IMR-90 (cell line): ENCODE measurements at regions not wholly inside any gene's neighbourhood (a gene's known extent, or its start where the extent isn't known, plus 50 kb on each side); places are given as distances from the start of the nearest gene placed in this dataset.

Source experiments
- ATAC-seq: fragments of 200-7000 bp; cut with Tn5 transposase; 2 replicates; pipeline ENCODE4 v1.9.1; 2020; ENCODE audit warnings: low read depth, mild to moderate bottlenecking, moderate library complexity
- BruUV-seq: library from RNA; stranded (reverse); fragments of 400-500 nt; replicated peaks from 2 replicates; lab custom pipeline; 2021; lab: Mats Ljungman, UMichigan
- CTCF ChIA-PET: fragments of 300-600 bp; formaldehyde crosslinking; extraction: SDS; loops from one replicate; lab custom pipeline; 2021; ENCODE audit warnings: antibody characterized with exemption; lab: Yijun Ruan, JAX
- POLR2A ChIA-PET: fragments of 300-600 bp; sonication (Branson Sonifier 250); formaldehyde crosslinking; loops from one replicate; lab custom pipeline; 2022; ENCODE audit warnings: antibody characterized with exemption; ENCODE audit not compliant: unreplicated experiment; lab: Charles Lee
- DNase-seq: peaks from one replicate; pipeline ENCODE4 v3.0.0; 2013
- H2AFZ ChIP-seq: replicated peaks from 2 replicates; pipeline ENCODE3; 2013; ENCODE audit warnings: low read length, mild to moderate bottlenecking; ENCODE audit not compliant: poor library complexity
- H2AK5ac ChIP-seq: 2 replicates; pipeline ENCODE4 v1.6.1; 2013; ENCODE audit warnings: low read depth, low read length, inconsistent platforms
- H2AK9ac ChIP-seq: replicated peaks from 2 replicates; pipeline ENCODE3; 2013; ENCODE audit warnings: mild to moderate bottlenecking, low read depth, low read length, moderate library complexity; ENCODE audit not compliant: poor library complexity
- H2BK120ac ChIP-seq: 2 replicates; pipeline ENCODE4 v1.6.1; 2013; ENCODE audit warnings: low read depth, low read length, inconsistent platforms
- H2BK15ac ChIP-seq: 3 replicates; pipeline ENCODE4 v1.6.1; 2013; ENCODE audit warnings: low read depth, low read length, inconsistent platforms
- H2BK20ac ChIP-seq: 2 replicates; pipeline ENCODE4 v1.6.1; 2013; ENCODE audit warnings: low read depth, mild to moderate bottlenecking, inconsistent platforms, low read length, moderate library complexity
- H2BK5ac ChIP-seq: 2 replicates; pipeline ENCODE4 v1.6.1; 2013; ENCODE audit warnings: mild to moderate bottlenecking, low read depth, low read length, inconsistent platforms; ENCODE audit not compliant: poor library complexity, severe bottlenecking
- H3K14ac ChIP-seq: replicated peaks from 2 replicates; pipeline ENCODE4 v1.6.1; 2013; ENCODE audit warnings: low read depth, low read length, inconsistent platforms
- H3K18ac ChIP-seq: 2 replicates; pipeline ENCODE4 v1.6.1; 2013; ENCODE audit warnings: low read depth, low read length, control low read depth
- H3K23ac ChIP-seq: 2 replicates; pipeline ENCODE4 v1.6.1; 2013; ENCODE audit warnings: low read depth, low read length, inconsistent platforms
- H3K27ac ChIP-seq: 2 replicates; pipeline ENCODE4 v1.5.1; 2013; ENCODE audit warnings: mild to moderate bottlenecking, control low read depth, low read length; ENCODE audit not compliant: insufficient read depth
- H3K27me3 ChIP-seq: 2 replicates; pipeline ENCODE4 v1.6.1; 2013; ENCODE audit warnings: low read length; ENCODE audit not compliant: control insufficient read depth, insufficient read depth
- H3K36me3 ChIP-seq: 2 replicates; pipeline ENCODE4 v1.6.1; 2013; ENCODE audit warnings: low read length, mixed read lengths; ENCODE audit not compliant: control insufficient read depth, insufficient read depth
- H3K4ac ChIP-seq: 2 replicates; pipeline ENCODE4 v1.6.1; 2013; ENCODE audit warnings: low read depth, low read length, inconsistent platforms
- H3K4me1 ChIP-seq: 2 replicates; pipeline ENCODE4 v1.6.1; 2013; ENCODE audit warnings: low read length, mixed read lengths; ENCODE audit not compliant: control insufficient read depth, insufficient read depth
- H3K4me2 ChIP-seq: 2 replicates; pipeline ENCODE4 v1.6.1; 2013; ENCODE audit warnings: low read depth, mild to moderate bottlenecking, control low read depth, low read length, moderate library complexity
- H3K4me3 ChIP-seq: 2 replicates; pipeline ENCODE4 v1.5.1; 2013; ENCODE audit warnings: low read depth, mild to moderate bottlenecking, control low read depth, low read length, moderate library complexity; ENCODE audit not compliant: insufficient read depth
- H3K56ac ChIP-seq: 2 replicates; pipeline ENCODE4 v1.6.1; 2013; ENCODE audit warnings: low read length, inconsistent platforms; ENCODE audit not compliant: insufficient read depth; ENCODE audit errors: extremely low read depth
- H3K79me1 ChIP-seq, 2 experiments: 2 replicates each; pipeline ENCODE4 v1.6.1; 2013; ENCODE audit warnings: low read length in 2 of 2, inconsistent platforms in 1 of 2, low read depth in 1 of 2
- H3K9ac ChIP-seq: 2 replicates; pipeline ENCODE4 v1.6.1; 2013; ENCODE audit warnings: low read depth, low read length, control low read depth
- H3K9me1 ChIP-seq: 2 replicates; pipeline ENCODE4 v1.6.1; 2013; ENCODE audit warnings: low read length, inconsistent platforms; ENCODE audit not compliant: insufficient read depth
- H3K9me3 ChIP-seq: 2 replicates; pipeline ENCODE4 v1.6.1; 2013; ENCODE audit warnings: low read length; ENCODE audit not compliant: control insufficient read depth, insufficient read depth
- H4K20me1 ChIP-seq: 2 replicates; pipeline ENCODE4 v1.6.1; 2013; ENCODE audit warnings: low read length, inconsistent platforms; ENCODE audit not compliant: insufficient read depth
- H4K5ac ChIP-seq: 2 replicates; pipeline ENCODE4 v1.6.1; 2013; ENCODE audit warnings: mild to moderate bottlenecking, low read depth, low read length, control low read depth
- H4K8ac ChIP-seq, 2 experiments: 2 replicates each; pipeline ENCODE4 v1.6.1; 2013; ENCODE audit warnings: low read depth in 2 of 2, low read length in 2 of 2, control low read depth in 1 of 2, inconsistent platforms in 1 of 2
- H4K91ac ChIP-seq: 2 replicates; pipeline ENCODE4 v1.6.1; 2013; ENCODE audit warnings: low read depth, low read length, inconsistent platforms; ENCODE audit not compliant: insufficient read depth
- CTCF ChIP-seq: conservative IDR thresholded peaks from 2 replicates; pipeline ENCODE4 v1.5.1; 2012; ENCODE audit warnings: mild to moderate bottlenecking, low read depth, low read length, improper control_type of control experiment
- POLR2A ChIP-seq: IDR thresholded peaks from 2 replicates; pipeline ENCODE4 v1.6.1; 2012; ENCODE audit warnings: mild to moderate bottlenecking, low read depth, low read length
- WGBS, 2 experiments: methylation state at CpG; one replicate each; pipeline versions ENCODE4 v1.1.5 to v1.1.7; 2013; ENCODE audit warnings: missing lambda C conversion rate in 2 of 2; ENCODE audit not compliant: insufficient read length in 1 of 2; ENCODE audit errors: extremely low coverage in 2 of 2; 5-methylcytosine and 5-hydroxymethylcytosine counted together
- dilution Hi-C: fragments of 300-500 bp; cut with HindIII; formaldehyde crosslinking; loops from one replicate; pipeline ENCODE4 v1.14.3; 2018; ENCODE audit warnings: low sequenced_read_pairs; ENCODE audit not compliant: unreplicated experiment
- in situ Hi-C: fragments of 300-500 bp; cut with MboI; formaldehyde crosslinking; loops from 3 replicates; pipeline ENCODE4 v1.14.3; 2019; ENCODE audit warnings: low sequenced_read_pairs, inconsistent platforms, mixed read lengths
- intact Hi-C: fragments of 100-400 bp; cut with micrococcal nuclease; formaldehyde crosslinking; loops from 2 replicates; pipeline ENCODE4 v1.10.0; 2022

DNA sequence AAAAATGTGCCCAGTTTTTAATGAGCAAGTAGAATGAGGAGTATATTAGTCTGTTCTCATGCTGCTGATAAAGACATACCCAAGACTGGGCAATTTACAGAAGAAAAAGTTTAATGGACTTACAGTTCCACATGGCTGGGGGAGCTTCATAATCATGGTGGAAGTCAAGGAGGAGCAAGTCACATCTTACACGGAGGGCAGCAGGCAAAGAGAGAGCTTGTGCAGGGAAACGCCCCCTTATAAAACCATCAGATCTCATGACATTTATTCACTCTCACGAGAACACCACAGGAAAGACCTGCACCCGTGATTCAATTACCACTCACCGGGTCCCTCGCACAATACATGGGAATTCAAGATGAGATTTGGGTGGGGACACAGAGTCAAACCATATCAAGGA, 111.7 kb upstream of the CNTN6 start:
- Histone ChIP-seq H3K23ac (no peak overlapping the region), H4K8ac (no peak overlapping the region), H3K4me2 (no peak overlapping the region), H2AK9ac (no peak overlapping the region), H3K9ac (no peak overlapping the region), H2AFZ (no peak overlapping the region), H3K4me1 (no peaks in the 10 kb centered on the region), H3K56ac (no peak overlapping the region), H3K79me1 (no peaks in the 10 kb centered on the region), H4K91ac (no peak overlapping the region), H2AK5ac (no peak overlapping the region), H3K36me3 (no peaks in the 10 kb centered on the region), H3K27me3 (no peaks in the 10 kb centered on the region), H2BK120ac (no peak overlapping the region), H4K5ac (no peak overlapping the region), H3K4ac (no peak overlapping the region), H2BK20ac (no peak overlapping the region), H3K27ac (no peak overlapping the region), H3K9me3 (peaks cover 14% of the 10 kb centered on the region), H3K9me1 (no peaks in the 10 kb centered on the region), H2BK5ac (no peak overlapping the region), H3K4me3 (no peak overlapping the region), H3K14ac (no peak overlapping the region), H4K20me1 (no peaks in the 10 kb centered on the region), H3K18ac (no peak overlapping the region), H2BK15ac (no peak overlapping the region)
- BruUV-seq: no TSS peak
- ChIA-PET POLR2A (no interaction called here), CTCF (no interaction called here)
- in situ Hi-C loops: no loop called here
- intact Hi-C loops: no loop called here
- dilution Hi-C loops: no loop called here
- WGBS, 2 experiments: no CpG with 5 or more reads among the region's 6 CpGs
- DNase-seq (no peak), ATAC-seq (no peak)
- TF ChIP-seq CTCF (no peak), POLR2A (no peak)
